Nucleus accumbens (tissue), 56 donors: ENCODE measurements at regions not wholly inside any gene's neighbourhood (a gene's known extent, or its start where the extent isn't known, plus 50 kb on each side); places are given as distances from the start of the nearest gene placed in this dataset.
A peak's percentile ranks its signal among the peaks of the same experiment; 100 is the strongest.
"Not testable (repeated sequence)": the region's sequence is repeated elsewhere in the genome, so short reads cannot be mapped to it uniquely, and the experiment has no call there.

Experiments
- DNase-seq, 56 donors: peaks; one replicate each; lab custom pipeline; 2025; lab: John Stamatoyannopoulos, UW

GRCh38 chr7:49438281-49438680 lies 335.2 kb upstream of the VWC2 start:
- no peak for DNase-seq

- no peak for DNase-seq
Measured at GRCh38 chr7:49443515-49443914, 329.9 kb upstream of the VWC2 start.

GRCh38 chr7:49453486-49453885 lies 320.0 kb upstream of the VWC2 start:
- no peak for DNase-seq

- DNase-seq = no peak
Measured at GRCh38 chr7:49479441-49479840, 294.0 kb upstream of the VWC2 start.

DNA sequence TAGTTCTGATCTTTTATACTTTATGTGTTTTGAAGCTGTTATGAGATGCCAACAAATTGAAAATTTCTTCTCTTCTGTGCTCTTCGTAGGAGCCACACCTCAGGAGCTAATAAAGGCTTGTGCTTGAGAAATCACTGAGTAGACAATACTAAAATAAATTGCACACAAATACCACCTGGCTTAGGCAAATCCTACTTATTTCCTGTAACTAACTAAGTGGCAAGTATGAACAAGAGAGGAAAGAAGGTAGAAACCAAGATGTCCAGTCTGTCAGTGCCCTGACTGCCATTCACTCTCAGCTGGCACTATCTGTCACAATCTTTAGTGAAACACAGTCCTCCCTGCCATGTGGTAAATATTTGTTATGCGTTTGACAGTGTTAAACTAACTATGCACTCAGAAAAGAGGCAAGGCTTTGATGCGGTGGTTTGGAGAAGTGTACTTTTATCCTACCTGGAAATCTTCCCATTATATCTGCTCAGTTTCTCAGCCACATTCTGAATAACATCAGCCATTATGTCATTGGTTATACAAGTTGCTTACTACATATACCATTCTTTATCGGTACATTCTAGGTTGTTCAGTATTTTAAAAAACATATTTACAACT lies 293.4 kb upstream of the VWC2 start:
- no peak for DNase-seq

- no peak for DNase-seq
Measured at GRCh38 chr7:49481075-49481474, 292.4 kb upstream of the VWC2 start.

DNA sequence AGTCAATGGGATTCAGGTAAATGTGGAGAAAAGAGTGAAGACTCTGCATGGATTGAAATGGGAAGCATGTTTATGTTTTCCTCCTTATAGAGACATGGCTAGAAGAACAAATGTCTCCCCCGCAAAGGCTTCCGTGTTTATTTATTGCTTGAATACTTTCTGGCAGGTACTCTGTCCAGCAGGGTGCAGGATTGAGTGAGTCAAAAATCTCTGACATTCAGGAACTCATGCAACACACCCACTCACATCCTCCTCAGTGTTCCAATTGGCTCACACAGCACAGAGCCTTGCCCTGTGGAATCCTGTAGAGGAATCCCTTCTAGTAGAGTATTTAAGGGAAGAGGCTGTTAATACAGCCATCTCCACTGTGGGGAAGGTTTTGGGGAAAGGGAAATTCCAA lies 290.3 kb upstream of the VWC2 start:
- no peak for DNase-seq

DNA sequence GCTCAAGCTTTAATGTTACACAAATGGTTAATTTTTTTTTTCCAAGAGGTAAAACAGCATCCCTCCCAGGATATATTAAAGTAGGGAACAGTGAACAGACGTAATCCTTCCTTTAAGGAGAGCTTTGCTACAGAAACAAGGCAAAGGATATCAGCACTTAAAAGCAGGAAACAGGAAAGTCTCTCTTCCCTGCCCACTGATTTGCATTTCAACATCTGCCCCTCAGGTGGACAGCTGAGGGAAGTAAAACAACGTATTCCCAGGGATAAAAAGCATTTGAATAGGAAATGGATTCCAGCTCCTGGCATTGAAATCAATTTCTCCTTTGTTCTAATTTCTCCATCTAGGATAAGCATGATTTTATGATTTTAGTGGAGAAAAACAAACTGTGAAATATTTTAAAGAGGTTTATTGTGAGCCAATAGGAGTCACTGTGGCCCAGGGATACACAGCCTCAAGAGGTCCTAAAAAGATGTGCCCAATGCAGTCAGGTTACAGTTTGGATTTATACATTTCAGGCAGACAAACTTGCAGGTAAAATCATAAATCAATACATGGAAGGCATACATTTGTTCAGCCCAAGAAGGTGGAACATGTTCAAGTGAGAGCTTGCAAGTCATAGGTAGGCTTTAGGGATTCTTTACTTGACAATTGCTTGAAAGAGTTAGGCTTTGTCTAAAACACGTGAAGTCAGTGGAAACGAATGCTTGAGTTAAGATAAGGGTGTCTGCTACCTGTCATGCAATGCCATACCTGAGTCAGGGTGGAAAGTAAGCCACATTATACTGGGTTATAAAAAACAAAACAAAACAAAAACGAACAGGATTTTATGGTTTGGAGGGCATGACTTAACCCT lies 286.2 kb upstream of the VWC2 start:
- no peak for DNase-seq

DNA sequence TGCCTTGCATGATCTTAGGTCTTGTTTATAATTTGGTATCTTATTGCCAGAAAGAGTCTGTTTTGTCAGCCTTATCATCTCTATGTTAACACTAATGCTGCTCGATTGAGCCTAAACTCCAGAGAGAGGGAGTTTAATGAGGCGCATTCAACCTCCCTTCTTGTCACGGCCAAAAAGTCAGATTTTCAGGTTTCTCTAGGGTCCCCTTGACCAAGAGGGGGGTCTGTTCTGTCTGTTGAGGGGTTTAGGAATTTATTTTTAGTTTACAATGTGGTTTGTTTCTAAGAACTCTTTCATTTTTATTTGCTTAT lies 285.7 kb upstream of the VWC2 start:
- no peak for DNase-seq

GRCh38 chr7:49488573-49488972 lies 284.9 kb upstream of the VWC2 start:
- DNase-seq = no peak

DNA sequence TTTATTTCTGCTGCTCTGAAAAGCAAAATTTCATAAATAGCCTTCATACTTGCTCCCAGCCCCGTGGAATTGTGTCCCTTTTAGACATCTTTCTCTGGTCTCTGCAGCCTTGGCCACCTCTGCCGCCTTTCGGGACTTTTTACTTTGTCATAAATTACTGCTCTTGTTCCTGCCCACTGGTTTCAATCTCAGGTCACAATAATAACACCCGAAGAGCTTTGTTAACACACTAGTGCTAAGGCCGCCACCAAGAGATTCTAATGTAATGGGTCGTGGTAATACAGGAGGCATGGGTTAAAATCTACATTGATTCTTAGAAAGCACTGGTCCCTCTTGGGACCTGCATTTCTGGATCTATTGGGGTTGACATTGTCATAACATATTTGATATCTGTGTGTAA lies 276.0 kb upstream of the VWC2 start:
- no peak for DNase-seq

GRCh38 chr7:49500741-49501140 lies 272.7 kb upstream of the VWC2 start:
- DNase-seq = no peak

GRCh38 chr7:49507206-49507605 lies 266.2 kb upstream of the VWC2 start:
- not testable (repeated sequence) for DNase-seq

DNA sequence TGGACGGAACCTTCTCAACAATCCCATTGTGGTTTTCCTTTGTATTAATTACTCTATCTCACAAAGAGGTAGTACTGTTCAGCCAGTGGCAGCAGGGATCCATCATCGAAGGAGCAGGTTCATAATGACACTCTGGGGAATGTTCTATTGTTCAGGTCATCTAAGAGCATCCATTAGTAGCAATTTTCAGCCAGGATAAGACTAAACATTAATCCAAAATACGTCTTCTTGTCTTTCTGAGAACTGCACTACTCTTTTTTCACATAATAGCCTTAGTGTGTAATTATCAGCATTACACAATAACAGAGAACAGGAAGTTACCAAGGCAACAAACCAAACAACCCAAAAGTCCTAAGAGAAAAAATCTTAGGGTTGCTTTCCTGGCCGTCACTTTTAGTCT lies 259.5 kb upstream of the VWC2 start:
- DNase-seq = no peak

GRCh38 chr7:49520951-49521350 lies 252.5 kb upstream of the VWC2 start:
- peak in 5 of 56 donors; percentile 3 to 15 (median 7) for DNase-seq

- no peak for DNase-seq
Measured at GRCh38 chr7:49522111-49522510, 251.3 kb upstream of the VWC2 start.

DNA sequence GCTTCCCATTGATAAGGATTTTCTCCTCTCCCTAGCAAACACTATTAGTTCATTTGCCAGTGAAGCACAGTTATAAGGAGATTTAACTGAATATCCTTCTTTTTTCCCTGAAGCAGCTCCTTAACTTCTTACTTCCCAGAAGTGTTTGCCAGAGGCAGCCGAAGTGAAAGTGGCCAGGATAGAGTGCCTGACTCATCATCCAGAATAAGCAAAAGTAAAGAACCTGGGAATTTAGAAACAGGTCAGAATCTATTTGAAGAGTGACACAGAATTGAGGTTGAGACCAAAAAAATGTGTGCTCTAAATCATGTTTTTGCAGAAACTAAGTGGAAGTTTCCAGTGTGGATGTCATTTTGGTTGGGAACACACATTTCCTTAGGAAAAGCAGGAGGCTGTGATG lies 249.6 kb upstream of the VWC2 start:
- DNase-seq = no peak

- DNase-seq = no peak
Measured at GRCh38 chr7:49527182-49527581, 246.3 kb upstream of the VWC2 start.

DNA sequence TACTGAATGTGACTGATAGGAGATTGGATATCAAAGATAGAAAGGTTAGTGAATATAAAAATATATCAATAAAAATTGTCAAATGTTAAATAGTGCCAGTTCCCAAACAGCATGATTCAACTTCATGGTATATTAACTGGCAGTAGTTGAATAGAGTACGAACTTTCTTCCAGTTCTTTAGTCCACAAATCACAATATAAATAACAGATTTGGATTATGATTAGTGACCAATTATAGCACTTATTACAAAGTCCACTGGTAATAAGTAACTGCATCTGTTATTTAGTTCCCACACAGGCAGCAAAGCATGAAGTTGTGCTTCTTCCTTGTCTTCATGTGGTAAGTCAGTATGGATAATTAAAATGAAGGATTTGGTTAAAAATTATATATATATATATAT lies 243.0 kb upstream of the VWC2 start:
- DNase-seq = no peak

GRCh38 chr7:49563693-49564378 lies 209.6 kb upstream of the VWC2 start:
- no peak for DNase-seq

DNA sequence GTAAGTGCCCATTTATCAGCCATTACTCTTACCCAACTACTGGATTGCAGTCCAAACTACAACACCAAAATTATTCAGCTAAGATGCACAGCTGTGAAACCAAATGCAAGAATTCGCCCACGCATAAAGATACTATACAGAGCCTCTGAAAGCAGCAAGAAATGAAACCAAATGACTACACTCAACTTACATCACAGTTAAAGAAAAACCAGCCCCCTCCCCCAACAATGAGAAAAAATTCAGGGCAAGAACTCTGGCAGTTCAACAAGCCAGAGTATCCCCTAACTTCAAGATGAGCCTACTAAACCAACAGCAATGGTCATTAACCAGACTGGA lies 209.1 kb upstream of the VWC2 start:
- no peak for DNase-seq

GRCh38 chr7:49577576-49577975 lies 195.9 kb upstream of the VWC2 start:
- no peak for DNase-seq
